C1 segment of cervical spinal cord (tissue), 14 donors: ENCODE measurements at regions not wholly inside any gene's neighbourhood (a gene's known extent, or its start where the extent isn't known, plus 50 kb on each side); places are given as distances from the start of the nearest gene placed in this dataset.
A peak's percentile ranks its signal among the peaks of the same experiment; 100 is the strongest.

Source experiments
- DNase-seq, 14 donors: peaks; one replicate each; lab custom pipeline; 2025; lab: John Stamatoyannopoulos, UW

- DNase-seq = no peak
Observed at GRCh38 chr18:77750006-77750405, 500.4 kb downstream of the GALR1 start.

- no peak for DNase-seq
Observed at GRCh38 chr18:77754475-77755044, 504.9 kb downstream of the GALR1 start.

GRCh38 chr18:77755187-77755586, 505.5 kb downstream of the GALR1 start:
- DNase-seq = no peak

GRCh38 chr18:77761332-77761731, 511.7 kb downstream of the GALR1 start:
- no peak for DNase-seq

GRCh38 chr18:77762014-77762413, 512.4 kb downstream of the GALR1 start:
- no peak for DNase-seq

GRCh38 chr18:77762642-77763041, 513.0 kb downstream of the GALR1 start:
- no peak for DNase-seq

- DNase-seq = no peak
Observed at GRCh38 chr18:77763530-77764145, 514.0 kb downstream of the GALR1 start.

- peak in 2 of 14 donors; percentile 7 to 17 for DNase-seq
Observed at GRCh38 chr18:77765468-77765867, 515.8 kb downstream of the GALR1 start.

- DNase-seq = no peak
Observed at GRCh38 chr18:77766421-77766820, 516.8 kb downstream of the GALR1 start.

GRCh38 chr18:77772177-77772576, 522.5 kb downstream of the GALR1 start:
- no peak for DNase-seq

- DNase-seq = no peak
Observed at GRCh38 chr18:77776104-77776503, 526.5 kb downstream of the GALR1 start.

- peak in 1 of 14 donors; percentile 58 for DNase-seq
Observed at GRCh38 chr18:77777163-77777562, 527.5 kb downstream of the GALR1 start.

GRCh38 chr18:77784759-77785379, 535.2 kb downstream of the GALR1 start:
- no peak for DNase-seq

- no peak for DNase-seq
Observed at GRCh38 chr18:77785415-77785975, 535.8 kb downstream of the GALR1 start.

GRCh38 chr18:77803024-77803423, 553.4 kb downstream of the GALR1 start:
- no peak for DNase-seq

- no peak for DNase-seq
Observed at GRCh38 chr18:77804382-77804781, 554.7 kb downstream of the GALR1 start.

GRCh38 chr18:77807650-77808049, 558.0 kb downstream of the GALR1 start:
- no peak for DNase-seq

- no peak for DNase-seq
Observed at GRCh38 chr18:77811503-77811902, 561.9 kb downstream of the GALR1 start.

GRCh38 chr18:77815666-77816338, 566.2 kb downstream of the GALR1 start:
- DNase-seq = no peak

- no peak for DNase-seq
Observed at GRCh38 chr18:77818328-77818727, 568.7 kb downstream of the GALR1 start.

- no peak for DNase-seq
Observed at GRCh38 chr18:77820472-77820871, 570.8 kb downstream of the GALR1 start.

GRCh38 chr18:77821892-77822291, 572.2 kb downstream of the GALR1 start:
- DNase-seq = no peak
